GM12873 (cell line): ENCODE measurements at regions not wholly inside any gene's neighbourhood (a gene's known extent, or its start where the extent isn't known, plus 50 kb on each side); places are given as distances from the start of the nearest gene placed in this dataset.

Source experiments
- CTCF ChIP-seq: IDR thresholded peaks from 2 replicates; pipeline ENCODE4 v1.5.1; 2012; ENCODE audit warnings: low read depth, mild to moderate bottlenecking, moderate library complexity, low read length, control low read depth; ENCODE audit not compliant: insufficient read depth; ENCODE audit errors: missing control alignments

GRCh38 chr15:97517737-97518136 is 442.8 kb upstream of the ARRDC4 start:
- TF ChIP-seq CTCF: no peak

GRCh38 chr15:97520689-97521088 is 439.8 kb upstream of the ARRDC4 start:
- TF ChIP-seq CTCF: no peak

DNA sequence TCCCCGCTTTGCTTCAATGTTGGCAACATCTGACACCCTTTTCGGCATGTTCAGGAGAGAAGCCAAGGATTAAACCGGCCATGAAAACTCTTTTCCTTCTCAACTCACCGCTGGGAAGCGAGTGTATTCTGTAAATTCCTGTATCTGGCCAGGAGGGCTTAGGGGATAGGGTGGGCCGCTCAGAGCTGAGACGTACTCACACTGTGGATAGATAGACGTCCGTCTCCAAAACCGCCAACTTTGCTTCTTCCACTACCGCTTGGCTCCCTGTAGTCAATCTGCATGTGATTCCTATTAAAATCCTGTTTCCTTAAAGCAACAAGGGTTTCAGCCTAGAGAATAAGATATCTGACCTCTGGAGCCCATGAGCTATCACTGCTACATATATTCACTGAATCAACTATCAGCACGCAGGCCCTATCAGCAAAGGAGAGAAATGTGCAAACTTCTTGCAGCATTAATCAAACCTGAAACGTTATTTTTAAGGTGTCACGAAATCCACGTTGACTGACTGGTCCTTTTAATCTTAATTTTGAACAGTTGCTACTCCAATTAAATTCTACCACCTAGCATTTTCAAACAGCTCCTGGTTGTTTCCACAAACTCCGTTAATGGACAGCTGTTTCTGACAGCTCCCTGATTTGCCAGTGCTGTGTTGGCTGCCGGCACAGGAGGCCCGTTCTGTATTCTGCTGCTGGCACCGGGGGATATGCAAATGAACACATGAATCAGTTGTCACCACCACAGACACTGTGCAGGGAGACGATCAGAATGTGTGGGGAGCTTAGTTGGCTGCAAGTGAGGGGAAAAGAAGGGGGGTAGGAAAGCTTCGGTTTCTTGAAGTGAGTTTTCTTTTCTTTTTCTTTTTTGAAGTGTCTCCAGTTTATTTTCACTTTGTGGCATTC is 438.9 kb upstream of the ARRDC4 start:
- TF ChIP-seq CTCF: no peak

- TF ChIP-seq CTCF: no peak
Observed at GRCh38 chr15:97522347-97522746, 438.2 kb upstream of the ARRDC4 start.

DNA sequence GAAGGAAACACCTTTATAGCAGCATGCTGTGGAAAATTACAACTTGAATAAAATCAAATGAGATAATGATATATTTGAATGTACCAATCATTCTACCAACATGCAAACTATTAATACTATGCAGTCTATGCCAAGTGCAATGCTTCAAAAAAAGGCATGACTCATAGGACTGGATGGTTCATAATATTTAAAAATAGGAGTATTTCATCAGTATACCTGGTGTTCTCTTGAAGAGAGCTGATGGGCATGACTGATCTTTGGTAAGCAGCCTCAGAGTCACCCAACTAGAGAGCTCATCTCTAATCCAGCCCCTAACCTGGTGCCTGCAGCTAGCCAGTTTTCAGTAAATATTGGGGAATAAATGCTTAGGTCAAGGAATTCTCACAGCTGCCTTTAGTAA is 434.7 kb upstream of the ARRDC4 start:
- no peak for TF ChIP-seq CTCF

DNA sequence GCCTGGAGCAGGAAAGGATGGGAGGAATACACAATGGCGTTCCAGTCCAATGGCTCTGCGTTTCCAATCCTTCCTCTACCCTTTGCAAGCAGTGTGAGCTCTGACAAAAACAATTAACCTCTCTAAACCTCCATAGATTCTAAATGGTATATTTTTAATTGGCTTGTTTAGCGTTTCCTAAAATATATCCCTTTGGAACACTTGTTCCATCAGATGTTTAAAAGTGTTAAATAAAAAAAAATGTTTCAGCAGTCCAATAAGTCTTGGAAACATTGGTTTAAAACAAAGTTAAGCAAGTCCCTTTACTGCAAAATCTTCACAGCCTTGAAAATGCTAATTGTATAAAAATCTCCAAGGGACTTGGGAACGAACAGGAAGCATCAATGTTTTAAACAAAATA is 432.3 kb upstream of the ARRDC4 start:
- TF ChIP-seq CTCF: no peak

DNA sequence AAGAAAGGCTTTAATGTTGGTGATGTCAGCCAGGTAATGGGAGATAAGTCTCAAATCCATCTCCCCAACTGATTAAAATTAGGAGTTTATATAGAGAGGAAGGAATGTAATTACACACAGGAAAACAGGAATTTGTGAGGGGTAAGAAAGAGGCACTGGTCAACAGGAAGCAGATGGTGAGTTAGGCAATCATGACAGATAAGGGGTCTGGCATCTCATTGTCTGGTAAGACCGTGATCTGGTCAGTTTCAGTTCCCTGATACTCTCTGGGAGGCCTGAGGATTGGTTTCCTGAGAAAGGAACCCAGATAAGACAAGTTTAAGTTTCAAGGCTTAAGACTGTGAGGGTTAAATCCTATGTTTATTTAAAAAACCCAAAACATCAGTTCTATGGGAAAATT is 414.7 kb upstream of the ARRDC4 start:
- no peak for TF ChIP-seq CTCF
